H9 (cell line): ENCODE measurements at regions not wholly inside any gene's neighbourhood (a gene's known extent, or its start where the extent isn't known, plus 50 kb on each side); places are given as distances from the start of the nearest gene placed in this dataset.

Experiments
- DNase-seq: peaks from one replicate; pipeline ENCODE4 v3.0.0-alpha.2; 2017
- H2AFZ ChIP-seq: one replicate; pipeline ENCODE4 v1.6.1; 2013; ENCODE audit warnings: mild to moderate bottlenecking, low read length, control low read depth, moderate library complexity
- H2AK5ac ChIP-seq: 2 replicates; pipeline ENCODE4 v1.6.1; 2013; ENCODE audit warnings: low read length, control low read depth, mixed read lengths; ENCODE audit not compliant: insufficient read length
- H2BK120ac ChIP-seq: one replicate; pipeline ENCODE4 v1.6.1; 2013; ENCODE audit warnings: low read depth, mild to moderate bottlenecking, low read length, control low read depth, inconsistent platforms; ENCODE audit not compliant: poor library complexity, severe bottlenecking
- H2BK12ac ChIP-seq: 2 replicates; pipeline ENCODE4 v1.6.1; 2013; ENCODE audit warnings: low read length, control low read depth, mixed read lengths, low read depth; ENCODE audit not compliant: insufficient read length
- H2BK15ac ChIP-seq: 2 replicates; pipeline ENCODE4 v1.6.1; 2013; ENCODE audit warnings: low read depth, low read length, control low read depth
- H2BK20ac ChIP-seq: one replicate; pipeline ENCODE4 v1.6.1; 2013; ENCODE audit warnings: low read depth, mild to moderate bottlenecking, low read length, control low read depth, inconsistent platforms; ENCODE audit not compliant: poor library complexity, severe bottlenecking
- H2BK5ac ChIP-seq: 2 replicates; pipeline ENCODE4 v1.6.1; 2013; ENCODE audit warnings: low read length, control low read depth, mixed read lengths; ENCODE audit not compliant: insufficient read length
- H3K14ac ChIP-seq: 2 replicates; pipeline ENCODE4 v1.6.1; 2013; ENCODE audit warnings: low read length, control low read depth; ENCODE audit not compliant: insufficient read depth
- H3K18ac ChIP-seq: 2 replicates; pipeline ENCODE4 v1.6.1; 2013; ENCODE audit warnings: low read depth, mild to moderate bottlenecking, mixed read lengths, low read length, control low read depth; ENCODE audit not compliant: insufficient read length
- H3K23ac ChIP-seq: 2 replicates; pipeline ENCODE4 v1.6.1; 2013; ENCODE audit warnings: low read length, control low read depth, mixed read lengths, low read depth; ENCODE audit not compliant: insufficient read length
- H3K23me2 ChIP-seq: 2 replicates; pipeline ENCODE4 v1.6.1; 2013; ENCODE audit warnings: low read depth, mild to moderate bottlenecking, mixed read lengths, low read length, control low read depth; ENCODE audit not compliant: insufficient read length, poor library complexity, severe bottlenecking
- H3K27ac ChIP-seq: 2 replicates; pipeline ENCODE4 v1.5.1; 2013; ENCODE audit warnings: low read length, control low read depth, mixed read lengths, low read depth; ENCODE audit not compliant: insufficient read length
- H3K27me3 ChIP-seq: 2 replicates; pipeline ENCODE4 v1.6.1; 2013; ENCODE audit warnings: low read length, control low read depth, inconsistent platforms; ENCODE audit not compliant: insufficient read depth
- H3K4ac ChIP-seq: 2 replicates; pipeline ENCODE4 v1.6.1; 2013; ENCODE audit warnings: low read depth, mild to moderate bottlenecking, control low read depth, inconsistent platforms, low read length, moderate library complexity
- H3K4me1 ChIP-seq: 2 replicates; pipeline ENCODE4 v1.6.1; 2013; ENCODE audit warnings: low read length, control low read depth, inconsistent platforms; ENCODE audit not compliant: insufficient read depth
- H3K4me2 ChIP-seq: 2 replicates; pipeline ENCODE4 v1.6.1; 2013; ENCODE audit warnings: low read length, control low read depth, mixed read lengths; ENCODE audit not compliant: insufficient read length, insufficient read depth
- H3K56ac ChIP-seq: 2 replicates; pipeline ENCODE4 v1.6.1; 2013; ENCODE audit warnings: low read depth, mild to moderate bottlenecking, mixed read lengths, low read length, control low read depth; ENCODE audit not compliant: insufficient read length
- H3K79me1 ChIP-seq: 2 replicates; pipeline ENCODE4 v1.6.1; 2013; ENCODE audit warnings: low read depth, mild to moderate bottlenecking, moderate library complexity, low read length, control low read depth, inconsistent platforms; ENCODE audit not compliant: insufficient read depth, poor library complexity, severe bottlenecking
- H3K79me2 ChIP-seq: 2 replicates; pipeline ENCODE4 v1.6.1; 2013; ENCODE audit warnings: low read length, control low read depth, inconsistent platforms; ENCODE audit not compliant: insufficient read depth
- H3K9ac ChIP-seq: 2 replicates; pipeline ENCODE4 v1.6.1; 2013; ENCODE audit warnings: low read length, control low read depth, mixed read lengths; ENCODE audit not compliant: insufficient read length; ENCODE audit errors: extremely low read depth
- H3K9me3 ChIP-seq: one replicate; pipeline ENCODE4 v1.6.1; 2013; ENCODE audit warnings: low read depth, low read length, inconsistent platforms; ENCODE audit not compliant: control insufficient read depth
- H3T11ph ChIP-seq: one replicate; pipeline ENCODE4 v1.6.1; 2013; ENCODE audit warnings: mild to moderate bottlenecking, low read length, control low read depth, inconsistent platforms
- H4K20me1 ChIP-seq: one replicate; pipeline ENCODE4 v1.6.1; 2013; ENCODE audit not compliant: control insufficient read depth, insufficient read length, insufficient read depth
- H4K5ac ChIP-seq: 2 replicates; pipeline ENCODE4 v1.6.1; 2013; ENCODE audit warnings: low read depth, mild to moderate bottlenecking, mixed read lengths, low read length, control low read depth; ENCODE audit not compliant: insufficient read length
- H4K8ac ChIP-seq: replicated peaks from 2 replicates; pipeline ENCODE4 v1.6.1; 2013; ENCODE audit warnings: low read length, control low read depth, mixed read lengths, low read depth; ENCODE audit not compliant: insufficient read length
- H4K91ac ChIP-seq: 2 replicates; pipeline ENCODE4 v1.6.1; 2013; ENCODE audit warnings: low read depth, mild to moderate bottlenecking, moderate library complexity, mixed read lengths, low read length, control low read depth; ENCODE audit not compliant: insufficient read length
- H3K27ac Mint-ChIP-seq, 3 experiments: 2 replicates in 2 of 3; 3 replicates in 1 of 3; pipeline ENCODE4 v1.8.0; 2020 to 2021; ENCODE audit warnings: mixed read lengths in 3 of 3, mild to moderate bottlenecking in 1 of 3, moderate library complexity in 1 of 3
- H3K27me3 Mint-ChIP-seq: 2 replicates; pipeline ENCODE4 v1.8.0; 2021; ENCODE audit warnings: low read depth, mild to moderate bottlenecking, moderate library complexity, mixed read lengths
- H3K36me3 Mint-ChIP-seq, 3 experiments: 2 replicates in 2 of 3; 3 replicates in 1 of 3; pipeline ENCODE4 v1.8.0; 2020 to 2021; ENCODE audit warnings: low read depth in 3 of 3, mixed read lengths in 3 of 3; ENCODE audit not compliant: insufficient read depth in 1 of 3
- H3K4me1 Mint-ChIP-seq, 2 experiments: 2 replicates each; pipeline ENCODE4 v1.8.0; 2020; ENCODE audit warnings: mixed read lengths in 2 of 2
- H3K4me3 Mint-ChIP-seq, 2 experiments: 2 replicates in 1 of 2; 3 replicates in 1 of 2; pipeline ENCODE4 v1.8.0; 2020 to 2021; ENCODE audit warnings: mild to moderate bottlenecking in 2 of 2, mixed read lengths in 2 of 2, moderate library complexity in 1 of 2
- H3K9me3 Mint-ChIP-seq, 2 experiments: 2 replicates in 1 of 2; 3 replicates in 1 of 2; pipeline ENCODE4 v1.8.0; 2020; ENCODE audit warnings: mild to moderate bottlenecking in 2 of 2, mixed read lengths in 2 of 2, moderate library complexity in 1 of 2
- CTCF ChIP-seq: fragments of 200-600 bp; sonication (generic); conservative IDR thresholded peaks from 3 replicates; pipeline ENCODE4 v1.8.0; 2021; ENCODE audit warnings: antibody characterized with exemption, mild to moderate bottlenecking
- WGBS: extraction: QIAGEN DNeasy Blood & Tissue Kit; methylation state at CpG from one replicate; pipeline ENCODE4 v1.1.7; 2013; ENCODE audit warnings: missing lambda C conversion rate, low lambda C conversion rate, mixed read lengths; ENCODE audit not compliant: insufficient read length; ENCODE audit errors: extremely low coverage; 5-methylcytosine and 5-hydroxymethylcytosine counted together

DNA sequence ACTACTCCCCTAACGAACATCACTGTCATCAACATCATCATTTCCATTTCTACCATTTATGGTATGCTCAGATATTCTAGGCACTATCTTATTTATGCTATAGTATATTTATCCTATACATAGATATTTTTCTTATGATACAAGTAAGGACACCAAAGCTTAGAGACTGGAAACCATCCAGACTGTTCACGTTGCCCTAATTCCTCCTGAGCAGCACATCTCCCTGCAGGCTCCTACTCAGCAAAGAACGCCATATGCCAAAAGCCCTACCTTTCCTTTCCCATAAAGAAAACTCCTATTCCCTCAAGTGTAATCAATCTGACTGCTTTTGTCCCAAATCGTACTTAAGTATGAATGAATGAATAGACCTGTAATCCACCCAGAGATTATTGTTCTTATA is 247.0 kb downstream of the PRELID2 start:
- H3K4me2 ChIP-seq = no peak overlapping the region
- no peak overlapping the region for H3K4me3 Mint-ChIP-seq
- no peak overlapping the region for H3K14ac ChIP-seq
- no peaks in the 10 kb centered on the region for H3K79me1 ChIP-seq
- H3K9me3 Mint-ChIP-seq = no peaks in the 10 kb centered on the region; a peak in 2 of 5 replicates
- no peak overlapping the region for H3K4ac ChIP-seq
- no peak overlapping the region for H3K27ac Mint-ChIP-seq
- H3K27ac ChIP-seq = no peak overlapping the region
- H4K20me1 ChIP-seq = no peaks in the 10 kb centered on the region
- H3K9me3 ChIP-seq = no peaks in the 10 kb centered on the region
- no peak for DNase-seq
- no peaks in the 10 kb centered on the region for H3K27me3 Mint-ChIP-seq
- H3K56ac ChIP-seq = no peak overlapping the region
- H3K23ac ChIP-seq = no peak overlapping the region
- no peak for TF ChIP-seq CTCF
- H3K4me1 ChIP-seq = no peaks in the 10 kb centered on the region
- H4K5ac ChIP-seq = no peak overlapping the region
- no peaks in the 10 kb centered on the region for H3K4me1 Mint-ChIP-seq
- no peak overlapping the region for H3T11ph ChIP-seq
- H4K91ac ChIP-seq = no peak overlapping the region
- H3K36me3 Mint-ChIP-seq = no peaks in the 10 kb centered on the region; a peak in 1 of 7 replicates
- H2AFZ ChIP-seq = no peak overlapping the region
- no peak overlapping the region for H3K18ac ChIP-seq
- no peak overlapping the region for H2BK120ac ChIP-seq
- H3K23me2 ChIP-seq = no peaks in the 10 kb centered on the region
- no peak overlapping the region for H2BK20ac ChIP-seq
- no peak overlapping the region for H2AK5ac ChIP-seq
- H2BK12ac ChIP-seq = no peak overlapping the region
- H2BK5ac ChIP-seq = no peak overlapping the region
- H2BK15ac ChIP-seq = no peak overlapping the region
- H3K79me2 ChIP-seq = no peaks in the 10 kb centered on the region
- H3K9ac ChIP-seq = no peak overlapping the region
- H3K27me3 ChIP-seq = no peaks in the 10 kb centered on the region
- no peak overlapping the region for H4K8ac ChIP-seq
- WGBS = no CpG with 5 or more reads among the region's 4 CpGs
